Brain microvascular endothelial cell (primary cell): ENCODE measurements at regions not wholly inside any gene's neighbourhood (a gene's known extent, or its start where the extent isn't known, plus 50 kb on each side); places are given as distances from the start of the nearest gene placed in this dataset.

ENCODE experiments used
- DNase-seq: peaks from one replicate; pipeline ENCODE4 v3.0.0-alpha.2; 2020
- H3K27ac ChIP-seq: fragments of 250-450 bp; sonication (Bioruptor Pico); 2 replicates; pipeline ENCODE4 v1.5.1; 2020; ENCODE audit warnings: mild to moderate bottlenecking, moderate library complexity
- H3K27me3 ChIP-seq: fragments of 250-450 bp; sonication (Bioruptor Pico); replicated peaks from 2 replicates; pipeline ENCODE4 v1.5.1; 2020; ENCODE audit warnings: mild to moderate bottlenecking
- H3K36me3 ChIP-seq: fragments of 250-450 bp; sonication (Bioruptor Pico); replicated peaks from 2 replicates; pipeline ENCODE4 v1.5.1; 2020; ENCODE audit warnings: mild to moderate bottlenecking
- H3K4me3 ChIP-seq: 2 replicates; pipeline ENCODE4 v1.5.1; 2011; ENCODE audit warnings: low read depth, mild to moderate bottlenecking, control low read depth, low read length, moderate library complexity
- in situ Hi-C: cut with HindIII; loops from 2 replicates; pipeline ENCODE4 v1.10.0; 2017; ENCODE audit warnings: low sequenced_read_pairs, low pct_ligation_motif_present
- TF ChIP-seq, protein P1 (sequence below): IDR thresholded peaks from 2 replicates; pipeline ENCODE4 v1.5.1; 2011; ENCODE audit warnings: low read depth, mild to moderate bottlenecking, moderate library complexity, low read length, control low read depth, inconsistent platforms; ENCODE audit errors: missing control alignments

DNA sequence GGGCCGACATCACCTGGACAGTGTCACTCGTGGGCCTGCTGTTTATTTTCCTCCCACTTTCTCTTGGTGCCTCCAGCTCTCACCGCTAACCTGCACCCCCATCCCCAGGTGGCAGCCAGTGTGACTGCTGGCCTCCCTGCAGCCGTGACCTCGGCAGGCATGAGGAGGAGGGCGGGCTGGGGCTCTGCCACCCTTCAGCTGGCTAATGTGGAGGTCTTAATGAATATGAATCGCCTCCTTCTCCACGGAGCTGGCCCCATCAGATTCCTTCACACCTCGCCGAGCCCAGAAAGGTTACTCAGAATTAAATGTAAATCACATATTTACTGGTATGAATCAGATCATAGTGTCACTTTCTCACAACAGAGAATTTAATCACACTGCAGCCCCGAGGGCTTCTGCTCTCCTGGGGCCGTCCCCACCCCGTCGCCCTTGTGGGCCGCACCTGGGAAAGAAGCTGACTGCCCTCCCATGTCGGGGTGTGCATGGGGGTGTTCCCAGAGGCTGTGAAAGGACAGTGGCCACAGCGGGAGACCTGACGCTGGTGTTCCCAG lies 171.1 kb upstream of the TLE3 start:
- TF ChIP-seq, protein P1, sequence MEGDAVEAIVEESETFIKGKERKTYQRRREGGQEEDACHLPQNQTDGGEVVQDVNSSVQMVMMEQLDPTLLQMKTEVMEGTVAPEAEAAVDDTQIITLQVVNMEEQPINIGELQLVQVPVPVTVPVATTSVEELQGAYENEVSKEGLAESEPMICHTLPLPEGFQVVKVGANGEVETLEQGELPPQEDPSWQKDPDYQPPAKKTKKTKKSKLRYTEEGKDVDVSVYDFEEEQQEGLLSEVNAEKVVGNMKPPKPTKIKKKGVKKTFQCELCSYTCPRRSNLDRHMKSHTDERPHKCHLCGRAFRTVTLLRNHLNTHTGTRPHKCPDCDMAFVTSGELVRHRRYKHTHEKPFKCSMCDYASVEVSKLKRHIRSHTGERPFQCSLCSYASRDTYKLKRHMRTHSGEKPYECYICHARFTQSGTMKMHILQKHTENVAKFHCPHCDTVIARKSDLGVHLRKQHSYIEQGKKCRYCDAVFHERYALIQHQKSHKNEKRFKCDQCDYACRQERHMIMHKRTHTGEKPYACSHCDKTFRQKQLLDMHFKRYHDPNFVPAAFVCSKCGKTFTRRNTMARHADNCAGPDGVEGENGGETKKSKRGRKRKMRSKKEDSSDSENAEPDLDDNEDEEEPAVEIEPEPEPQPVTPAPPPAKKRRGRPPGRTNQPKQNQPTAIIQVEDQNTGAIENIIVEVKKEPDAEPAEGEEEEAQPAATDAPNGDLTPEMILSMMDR = no peak
- Histone ChIP-seq H3K27ac (no peak overlapping the region), H3K4me3 (no peak overlapping the region), H3K36me3 (no peaks in the 10 kb centered on the region), H3K27me3 (no peaks in the 10 kb centered on the region)
- in situ Hi-C loops = no loop called here
- no peak for DNase-seq

DNA sequence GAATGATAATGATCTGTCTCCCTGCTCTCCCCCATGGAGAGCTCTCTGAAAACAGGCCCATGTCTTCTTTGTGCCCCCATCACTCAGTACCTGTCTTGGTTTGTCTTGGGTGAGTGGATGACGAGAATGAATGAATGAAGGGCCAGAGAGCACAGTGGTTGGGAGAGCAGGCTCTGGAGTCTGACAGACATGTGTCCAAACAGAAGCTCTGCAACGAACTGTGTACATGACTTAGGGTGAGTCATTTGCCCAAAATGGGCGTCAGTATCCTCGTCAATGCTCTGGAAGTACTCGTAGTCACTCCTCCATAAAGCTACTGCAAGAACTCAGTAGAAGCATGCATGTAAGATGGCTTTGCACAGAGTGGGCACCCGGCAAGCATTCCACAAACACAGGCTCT lies 170.2 kb upstream of the TLE3 start:
- no peak overlapping the region for H3K27ac ChIP-seq
- H3K27me3 ChIP-seq = no peaks in the 10 kb centered on the region
- H3K4me3 ChIP-seq = no peak overlapping the region
- DNase-seq = peak; percentile 72
- in situ Hi-C loops = no loop called here
- no peaks in the 10 kb centered on the region for H3K36me3 ChIP-seq
- TF ChIP-seq, protein P1 = no peak

DNA sequence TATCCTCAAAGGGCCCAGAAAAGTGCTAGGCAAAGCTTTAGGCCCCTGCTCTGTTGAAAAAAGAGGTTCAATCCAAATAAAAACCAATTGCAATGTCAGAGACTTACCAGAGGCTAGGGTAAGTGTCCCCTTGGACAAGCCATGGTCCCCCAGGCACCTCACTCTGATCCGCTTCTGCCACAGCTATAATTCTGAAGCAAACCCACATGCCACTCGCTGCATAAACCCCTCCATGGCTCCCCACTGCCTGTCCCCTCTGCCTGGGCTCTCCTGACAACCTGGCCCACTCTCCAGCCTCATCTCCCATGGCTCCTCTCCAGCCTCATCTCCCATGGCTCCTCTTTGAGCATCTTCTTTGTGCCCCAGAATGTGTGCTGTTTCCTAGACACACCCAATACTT lies 169.6 kb upstream of the TLE3 start:
- Histone ChIP-seq H3K27ac (no peak overlapping the region), H3K36me3 (no peaks in the 10 kb centered on the region), H3K27me3 (no peaks in the 10 kb centered on the region), H3K4me3 (no peak overlapping the region)
- in situ Hi-C loops = no loop called here
- DNase-seq = no peak
- TF ChIP-seq, protein P1 = no peak

DNA sequence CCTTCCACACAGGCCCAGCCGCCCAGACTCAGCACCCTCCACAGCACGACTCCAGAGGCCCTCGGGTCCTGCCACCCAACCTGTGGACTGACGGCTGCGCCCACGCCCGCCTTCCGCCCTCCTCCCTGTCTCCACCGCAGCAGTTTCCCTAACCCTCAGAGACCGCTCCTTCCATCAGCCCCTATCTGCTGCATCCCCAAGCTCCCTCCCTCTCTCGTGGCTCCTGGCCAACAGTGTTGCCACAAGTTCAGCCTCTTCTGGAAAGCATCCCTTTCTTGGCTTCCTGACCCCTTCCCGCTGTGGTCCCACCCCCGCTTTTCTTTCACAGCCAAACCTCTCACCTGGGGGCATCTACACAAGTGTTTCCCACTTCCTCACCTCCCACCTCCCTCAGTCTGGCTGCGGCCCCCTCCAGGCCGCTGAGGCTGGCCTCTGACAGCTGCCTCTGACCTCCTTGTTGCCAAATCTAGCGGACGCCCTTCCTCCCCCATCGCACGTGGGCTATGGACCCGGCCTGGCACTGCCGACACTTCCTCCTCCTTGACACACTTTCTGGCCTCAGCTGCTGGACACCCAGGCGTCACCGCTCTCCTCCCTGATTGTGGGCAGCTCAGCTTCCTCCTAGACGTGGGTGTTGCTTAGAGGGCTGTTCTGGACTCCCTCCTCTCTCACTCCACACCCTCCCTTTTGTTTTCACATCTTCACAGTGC lies 168.8 kb upstream of the TLE3 start:
- Histone ChIP-seq H3K27ac (no peak overlapping the region), H3K36me3 (no peaks in the 10 kb centered on the region), H3K4me3 (no peak overlapping the region), H3K27me3 (no peaks in the 10 kb centered on the region)
- TF ChIP-seq, protein P1 = no peak
- no peak for DNase-seq
- in situ Hi-C loops = no loop called here

DNA sequence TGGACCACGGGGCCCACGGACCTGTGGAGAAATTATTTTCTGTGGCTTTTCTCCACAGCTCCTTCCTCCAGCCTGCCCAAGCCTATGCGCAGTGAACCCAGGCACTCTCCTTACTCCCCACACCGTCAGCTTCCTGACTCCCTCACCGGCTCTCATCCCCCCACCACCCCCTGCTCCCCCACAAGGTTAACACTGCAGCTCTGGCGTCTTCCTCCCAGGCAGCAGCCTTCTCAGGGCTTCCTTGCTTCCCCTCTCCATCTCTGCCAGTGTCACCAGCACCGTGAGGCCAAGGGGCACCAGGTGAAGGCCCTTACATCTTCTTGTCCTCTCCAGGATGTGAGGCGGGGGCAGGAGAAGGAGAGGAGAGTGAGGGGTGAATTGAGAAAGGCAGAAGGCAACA lies 168.3 kb upstream of the TLE3 start:
- no peak overlapping the region for H3K4me3 ChIP-seq
- no peak for DNase-seq
- in situ Hi-C loops = no loop called here
- no peaks in the 10 kb centered on the region for H3K27me3 ChIP-seq
- TF ChIP-seq, protein P1 = no peak
- H3K27ac ChIP-seq = no peak overlapping the region
- H3K36me3 ChIP-seq = no peaks in the 10 kb centered on the region
